ENCODE measurements at regions not wholly inside any gene's neighbourhood (a gene's known extent, or its start where the extent isn't known, plus 50 kb on each side); places are given as distances from the start of the nearest gene placed in this dataset.

DNA sequence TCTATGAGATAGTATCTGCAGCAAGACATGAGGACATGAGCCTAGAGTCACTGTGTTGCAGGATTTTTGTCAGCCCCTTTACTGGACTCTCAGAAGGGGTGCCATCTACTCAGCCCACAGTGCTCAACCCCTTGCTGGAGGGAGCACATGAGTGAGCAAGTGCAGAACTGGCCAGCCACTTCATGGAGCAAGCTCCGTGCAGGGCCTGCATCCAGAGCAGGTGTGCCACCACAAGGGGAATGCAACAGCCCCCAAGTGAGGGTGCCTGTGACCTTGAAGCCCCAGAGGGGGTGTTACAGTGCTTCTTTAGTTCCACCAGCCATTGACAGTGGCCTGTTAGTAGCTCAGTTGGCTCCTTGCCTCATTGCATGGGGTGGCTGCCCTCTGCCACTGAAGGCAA lies 649.7 kb downstream of the PLPP3 start (continued):
- TF ChIP-seq NBN (IDR thresholded peaks at IDR 0.05) (no peak), KLF5 (IDR thresholded peaks at IDR 0.05; ENCODE audit: partially characterized antibody) (no peak), ZBTB11 (CRISPR knock-in tag; IDR thresholded peaks at IDR 0.05) (no peak), ZBTB33 (IDR thresholded peaks at IDR 0.05) (no peak)
- TF ChIP-seq, protein P1, sequence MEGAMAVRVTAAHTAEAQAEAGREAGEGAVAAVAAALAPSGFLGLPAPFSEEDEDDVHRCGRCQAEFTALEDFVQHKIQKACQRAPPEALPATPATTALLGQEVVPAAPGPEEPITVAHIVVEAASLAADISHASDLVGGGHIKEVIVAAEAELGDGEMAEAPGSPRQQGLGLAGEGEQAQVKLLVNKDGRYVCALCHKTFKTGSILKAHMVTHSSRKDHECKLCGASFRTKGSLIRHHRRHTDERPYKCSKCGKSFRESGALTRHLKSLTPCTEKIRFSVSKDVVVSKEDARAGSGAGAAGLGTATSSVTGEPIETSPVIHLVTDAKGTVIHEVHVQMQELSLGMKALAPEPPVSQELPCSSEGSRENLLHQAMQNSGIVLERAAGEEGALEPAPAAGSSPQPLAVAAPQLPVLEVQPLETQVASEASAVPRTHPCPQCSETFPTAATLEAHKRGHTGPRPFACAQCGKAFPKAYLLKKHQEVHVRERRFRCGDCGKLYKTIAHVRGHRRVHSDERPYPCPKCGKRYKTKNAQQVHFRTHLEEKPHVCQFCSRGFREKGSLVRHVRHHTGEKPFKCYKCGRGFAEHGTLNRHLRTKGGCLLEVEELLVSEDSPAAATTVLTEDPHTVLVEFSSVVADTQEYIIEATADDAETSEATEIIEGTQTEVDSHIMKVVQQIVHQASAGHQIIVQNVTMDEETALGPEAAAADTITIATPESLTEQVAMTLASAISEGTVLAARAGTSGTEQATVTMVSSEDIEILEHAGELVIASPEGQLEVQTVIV (IDR thresholded peaks at IDR 0.05; ENCODE audit: borderline replicate concordance, partially characterized antibody): no peak
